ENCODE measurements at regions not wholly inside any gene's neighbourhood (a gene's known extent, or its start where the extent isn't known, plus 50 kb on each side); places are given as distances from the start of the nearest gene placed in this dataset.

GRCh38 chr13:53719281-53719680 is 690.7 kb downstream of the OLFM4 start:
- in situ Hi-C loops (cut with MboI; ENCODE audit: low pct_unique_long_range_greater_than_20kb, low sequenced_read_pairs), result no loop called here
- DNase-seq, result no peak

- in situ Hi-C loops (cut with MboI; ENCODE audit: low pct_unique_long_range_greater_than_20kb, low sequenced_read_pairs), result no loop called here
- DNase-seq, result no peak
Measured at GRCh38 chr13:53732664-53733063, 704.1 kb downstream of the OLFM4 start.

DNA sequence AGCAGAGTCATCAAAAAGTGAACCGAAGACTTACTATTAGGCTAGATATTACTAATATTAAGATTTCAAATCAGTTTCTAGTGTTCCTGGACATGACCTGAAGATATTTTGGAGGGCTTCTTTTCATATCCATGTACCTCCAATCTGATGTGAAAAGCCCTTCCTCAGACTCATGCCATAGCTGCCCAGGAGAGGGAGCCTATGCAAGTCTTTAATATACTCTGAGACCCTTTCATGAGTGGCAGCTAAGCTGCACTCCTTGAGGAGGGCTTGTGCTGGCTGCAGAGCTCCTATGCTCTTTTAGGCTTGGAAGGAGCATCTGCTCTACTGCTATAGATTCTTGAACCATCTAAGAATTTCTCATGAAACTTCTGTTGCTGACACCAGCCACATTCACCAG is 715.3 kb downstream of the OLFM4 start:
- DNase-seq, result no peak
- in situ Hi-C loops (cut with MboI; ENCODE audit: low pct_unique_long_range_greater_than_20kb, low sequenced_read_pairs), result no loop called here

- DNase-seq, result no peak
- in situ Hi-C loops (cut with MboI; ENCODE audit: low pct_unique_long_range_greater_than_20kb, low sequenced_read_pairs), result no loop called here
Measured at GRCh38 chr13:53747825-53748224, 719.2 kb downstream of the OLFM4 start.

DNA sequence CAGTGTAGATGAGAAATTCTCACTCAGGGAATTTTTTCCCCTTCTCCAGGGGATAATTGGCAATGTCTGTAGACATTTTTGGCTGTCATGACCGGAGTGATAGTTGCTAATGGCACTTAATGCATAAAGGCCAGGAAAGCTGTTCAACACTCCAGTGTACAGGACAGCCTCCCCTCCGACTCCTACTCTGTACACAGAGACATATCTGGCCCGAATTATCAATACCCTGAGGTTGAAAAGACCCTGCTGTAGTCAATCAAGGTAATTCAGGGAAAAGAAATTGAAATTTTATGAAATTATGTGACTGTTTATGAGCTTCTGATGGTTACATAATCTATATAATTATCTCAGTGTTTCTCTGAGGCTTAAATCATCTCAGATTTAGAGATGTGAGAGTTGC is 720.7 kb downstream of the OLFM4 start:
- in situ Hi-C loops (cut with MboI; ENCODE audit: low pct_unique_long_range_greater_than_20kb, low sequenced_read_pairs), result no loop called here
- DNase-seq, result no peak

DNA sequence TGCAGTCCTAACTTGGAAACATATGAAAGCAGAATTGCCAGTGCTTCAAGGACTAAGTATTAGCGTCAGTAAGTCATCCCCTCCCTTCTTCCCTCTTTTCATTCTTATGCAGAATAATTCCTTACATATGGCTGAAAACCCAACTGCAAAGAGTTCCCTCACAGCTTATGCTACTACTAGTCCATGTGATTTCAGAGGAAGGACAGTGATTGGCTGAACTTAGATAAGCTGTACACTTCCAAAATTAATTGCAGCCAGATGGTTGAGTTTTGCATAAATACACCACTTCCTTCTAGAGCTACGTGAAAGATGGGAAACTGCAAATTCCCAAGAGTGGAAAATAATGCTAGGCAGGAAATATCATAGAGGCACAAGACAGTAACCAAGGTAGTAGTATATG is 730.4 kb downstream of the OLFM4 start:
- DNase-seq, result no peak
- in situ Hi-C loops (cut with MboI; ENCODE audit: low pct_unique_long_range_greater_than_20kb, low sequenced_read_pairs), result no loop called here

- no peak for DNase-seq
- in situ Hi-C loops (cut with MboI; ENCODE audit: low pct_unique_long_range_greater_than_20kb, low sequenced_read_pairs), result no loop called here
Measured at GRCh38 chr13:53775807-53776206, 747.2 kb downstream of the OLFM4 start.

DNA sequence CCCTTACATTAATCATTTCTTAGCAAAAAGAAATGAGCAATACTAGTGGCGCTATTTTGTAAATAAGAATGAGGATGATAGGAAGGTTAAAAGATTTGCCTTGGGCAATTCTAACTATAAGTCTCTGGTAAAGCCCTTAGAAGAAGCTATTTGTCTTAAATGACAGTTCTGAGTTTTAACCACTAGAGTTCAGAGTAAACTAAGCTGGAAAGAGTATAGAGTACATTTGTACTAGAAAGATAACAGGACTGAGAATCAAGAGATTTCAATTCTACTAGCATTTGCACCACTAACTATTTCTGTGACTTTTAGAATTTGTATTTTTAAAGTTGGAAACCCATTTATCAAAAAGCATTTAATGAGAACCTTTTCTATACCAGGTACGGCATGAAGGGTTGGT is 750.3 kb downstream of the OLFM4 start:
- in situ Hi-C loops (cut with MboI; ENCODE audit: low pct_unique_long_range_greater_than_20kb, low sequenced_read_pairs), result no loop called here
- no peak for DNase-seq

- no peak for DNase-seq
Measured at GRCh38 chr13:53781941-53782340, 753.3 kb downstream of the OLFM4 start.

DNA sequence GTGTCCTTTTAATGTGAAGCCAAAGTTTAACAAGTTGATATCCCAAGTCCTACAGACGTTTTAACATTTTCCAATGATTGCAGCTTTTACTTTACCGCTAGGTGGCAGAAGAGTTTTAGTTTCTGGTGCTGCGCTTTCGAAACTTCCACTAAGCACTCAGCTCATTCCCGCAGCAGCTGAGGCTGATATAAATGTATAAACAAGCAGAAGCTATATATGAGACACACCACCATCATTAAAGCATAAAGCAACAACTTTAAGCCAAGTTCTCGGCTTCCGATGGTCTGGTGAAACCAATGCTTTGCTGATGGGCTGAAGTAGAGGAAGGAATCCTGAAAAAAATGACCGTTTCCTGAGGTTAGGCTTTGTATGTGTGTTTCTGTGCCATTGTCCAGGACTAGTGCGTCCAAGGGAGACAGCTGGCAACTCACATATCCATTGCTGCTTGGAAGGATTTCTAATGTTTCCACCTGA is 753.9 kb downstream of the OLFM4 start:
- in situ Hi-C loops (cut with MboI; ENCODE audit: low pct_unique_long_range_greater_than_20kb, low sequenced_read_pairs), result no loop called here

More at GRCh38 chr13:53781941-53782340, 753.3 kb downstream of the OLFM4 start:
- in situ Hi-C loops (cut with MboI; ENCODE audit: low pct_unique_long_range_greater_than_20kb, low sequenced_read_pairs), result no loop called here

DNA sequence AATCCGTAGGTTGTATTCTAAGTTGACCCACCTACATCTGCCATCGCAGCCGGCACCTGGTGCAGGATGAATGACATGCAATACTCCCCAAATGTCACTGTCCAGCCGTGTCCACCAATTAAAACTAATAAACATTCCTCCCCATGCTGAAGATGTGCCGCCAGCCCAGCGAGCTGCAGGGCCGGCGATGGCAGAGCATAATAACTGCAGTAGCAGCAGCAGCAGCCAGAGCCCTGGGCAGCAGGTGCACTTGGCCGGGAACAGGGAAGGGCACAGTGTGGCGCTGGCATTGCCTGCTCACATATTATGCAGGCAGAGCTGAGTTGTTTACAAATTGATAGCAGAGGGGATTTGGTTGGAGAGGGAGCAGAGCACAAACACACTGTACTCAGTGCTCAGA is 754.9 kb downstream of the OLFM4 start:
- in situ Hi-C loops (cut with MboI; ENCODE audit: low pct_unique_long_range_greater_than_20kb, low sequenced_read_pairs), result no loop called here
- no peak for DNase-seq

More for the DNA sequence above, 753.9 kb downstream of the OLFM4 start:
- peak; percentile 54 for DNase-seq

- in situ Hi-C loops (cut with MboI; ENCODE audit: low pct_unique_long_range_greater_than_20kb, low sequenced_read_pairs), result no loop called here
Measured at GRCh38 chr13:53788286-53788685, 759.7 kb downstream of the OLFM4 start.

DNA sequence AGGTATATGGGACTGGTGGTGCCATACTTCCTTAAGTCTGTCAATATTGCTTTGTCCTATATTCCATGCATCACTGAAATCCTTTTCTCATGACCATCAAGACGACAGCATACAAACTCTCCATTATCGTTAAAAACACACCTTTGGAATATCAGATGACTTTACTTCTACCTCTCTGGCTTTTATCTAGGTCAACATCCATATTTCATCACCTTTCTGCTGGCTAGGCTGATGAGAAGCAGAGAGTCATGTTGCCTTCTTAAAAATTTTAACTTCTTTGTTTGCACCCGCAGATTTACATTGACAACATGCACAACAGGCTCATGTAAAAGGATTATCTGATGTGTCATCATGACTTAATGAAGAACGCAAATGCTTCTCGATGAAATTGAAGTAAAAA is 771.4 kb downstream of the OLFM4 start:
- DNase-seq, result no peak
- in situ Hi-C loops (cut with MboI; ENCODE audit: low pct_unique_long_range_greater_than_20kb, low sequenced_read_pairs), result no loop called here

More at GRCh38 chr13:53788286-53788685, 759.7 kb downstream of the OLFM4 start:
- DNase-seq, result no peak

- DNase-seq, result no peak
- in situ Hi-C loops (cut with MboI; ENCODE audit: low pct_unique_long_range_greater_than_20kb, low sequenced_read_pairs), result no loop called here
Measured at GRCh38 chr13:53807251-53807834, 778.7 kb downstream of the OLFM4 start.

DNA sequence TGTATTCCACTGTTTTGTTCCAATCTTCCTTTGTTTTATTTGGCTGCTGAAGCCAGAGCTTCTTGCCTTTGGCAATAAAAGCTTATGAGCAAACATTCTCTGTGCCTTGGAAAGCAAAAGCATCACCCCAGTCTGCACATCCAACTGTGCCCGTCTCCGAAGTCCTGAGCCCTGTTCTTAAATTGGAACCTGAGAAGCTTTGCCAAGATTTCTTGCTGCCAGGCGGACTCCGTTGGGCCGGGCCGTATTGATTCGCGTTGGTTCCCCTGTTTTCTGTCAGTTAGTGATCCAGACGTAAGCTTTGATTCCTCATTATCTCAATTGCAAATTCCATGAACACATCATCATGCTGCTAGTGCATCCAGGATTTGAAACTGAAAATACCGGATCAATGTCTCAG is 793.0 kb downstream of the OLFM4 start:
- in situ Hi-C loops (cut with MboI; ENCODE audit: low pct_unique_long_range_greater_than_20kb, low sequenced_read_pairs), result no loop called here
- no peak for DNase-seq

DNA sequence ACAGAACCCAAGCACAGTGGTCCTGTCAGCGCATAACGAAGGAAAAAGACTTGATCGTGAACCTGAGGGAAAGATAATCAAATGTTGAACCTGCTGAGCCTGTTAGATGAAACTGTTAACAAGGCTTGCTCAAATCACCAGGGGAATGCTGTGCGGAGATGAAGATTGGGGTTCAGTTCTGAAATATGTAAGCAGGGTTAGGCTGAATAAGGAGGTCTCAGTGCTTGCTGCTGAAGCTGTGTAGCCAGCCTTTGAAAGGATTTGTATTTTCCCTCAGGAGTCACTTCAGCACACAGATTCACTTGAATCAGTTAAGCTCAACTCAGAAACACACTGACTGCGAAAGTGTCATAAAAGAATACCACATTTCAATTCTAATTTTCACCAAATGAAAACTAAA is 793.5 kb downstream of the OLFM4 start:
- in situ Hi-C loops (cut with MboI; ENCODE audit: low pct_unique_long_range_greater_than_20kb, low sequenced_read_pairs), result no loop called here
- no peak for DNase-seq

DNA sequence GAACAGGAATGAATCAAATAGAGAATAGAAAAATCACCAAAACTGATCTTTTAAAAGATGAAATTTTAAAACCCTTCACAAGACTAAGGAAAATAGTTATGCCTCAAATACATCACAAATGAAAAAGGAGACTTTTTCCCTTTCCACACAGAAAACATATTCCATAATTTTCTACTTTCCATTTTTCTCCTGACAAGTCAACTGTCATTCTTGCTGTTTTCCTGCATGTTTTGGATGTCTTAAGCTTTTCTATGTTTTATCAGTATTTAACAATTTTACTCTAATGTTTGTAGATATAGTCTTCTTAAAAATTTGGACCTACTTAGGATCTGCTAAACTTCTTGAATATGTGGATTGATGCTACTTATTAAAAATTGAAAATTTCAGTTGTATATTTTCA is 810.8 kb downstream of the OLFM4 start:
- DNase-seq, result no peak
- in situ Hi-C loops (cut with MboI; ENCODE audit: low pct_unique_long_range_greater_than_20kb, low sequenced_read_pairs), result no loop called here

GRCh38 chr13:53844473-53845146 is 816.0 kb downstream of the OLFM4 start:
- in situ Hi-C loops (cut with MboI; ENCODE audit: low pct_unique_long_range_greater_than_20kb, low sequenced_read_pairs), result no loop called here
- DNase-seq, result no peak

- in situ Hi-C loops (cut with MboI; ENCODE audit: low pct_unique_long_range_greater_than_20kb, low sequenced_read_pairs), result no loop called here
- DNase-seq, result no peak
Measured at GRCh38 chr13:53847502-53847901, 818.9 kb downstream of the OLFM4 start.

GRCh38 chr13:53848366-53848961 is 819.9 kb downstream of the OLFM4 start:
- in situ Hi-C loops (cut with MboI; ENCODE audit: low pct_unique_long_range_greater_than_20kb, low sequenced_read_pairs), result no loop called here
- DNase-seq, result no peak

- in situ Hi-C loops (cut with MboI; ENCODE audit: low pct_unique_long_range_greater_than_20kb, low sequenced_read_pairs), result no loop called here
- DNase-seq, result no peak
Measured at GRCh38 chr13:53854321-53854720, 825.7 kb downstream of the OLFM4 start.

Data from KBM-7 (cell line).